ENCODE measurements at regions not wholly inside any gene's neighbourhood (a gene's known extent, or its start where the extent isn't known, plus 50 kb on each side); places are given as distances from the start of the nearest gene placed in this dataset.

GRCh38 chr10:121185816-121186455 lies 334.8 kb downstream of the WDR11 start:
- no peak for DNase-seq

DNA sequence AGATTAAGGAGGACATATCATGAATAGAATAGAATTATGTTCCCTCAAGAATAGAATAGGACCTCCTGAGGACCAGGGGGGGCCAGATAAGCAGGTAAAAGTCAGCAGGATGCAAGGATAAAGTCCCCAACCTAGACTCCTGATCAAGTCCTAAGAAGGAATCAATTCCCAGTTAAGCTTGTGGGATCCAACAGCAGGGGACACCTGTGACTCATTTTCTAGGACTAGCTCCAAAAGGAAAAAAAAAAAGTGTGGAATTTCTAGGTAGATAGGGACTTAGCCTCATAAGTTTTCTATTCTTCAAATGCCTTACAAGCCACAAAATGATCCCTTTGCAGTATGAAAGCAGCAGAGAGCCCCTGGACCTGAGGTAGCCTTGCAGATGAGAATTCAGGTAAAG lies 336.2 kb downstream of the WDR11 start:
- DNase-seq = no peak

- DNase-seq = no peak
Measured at GRCh38 chr10:121188005-121188404, 336.8 kb downstream of the WDR11 start.

DNA sequence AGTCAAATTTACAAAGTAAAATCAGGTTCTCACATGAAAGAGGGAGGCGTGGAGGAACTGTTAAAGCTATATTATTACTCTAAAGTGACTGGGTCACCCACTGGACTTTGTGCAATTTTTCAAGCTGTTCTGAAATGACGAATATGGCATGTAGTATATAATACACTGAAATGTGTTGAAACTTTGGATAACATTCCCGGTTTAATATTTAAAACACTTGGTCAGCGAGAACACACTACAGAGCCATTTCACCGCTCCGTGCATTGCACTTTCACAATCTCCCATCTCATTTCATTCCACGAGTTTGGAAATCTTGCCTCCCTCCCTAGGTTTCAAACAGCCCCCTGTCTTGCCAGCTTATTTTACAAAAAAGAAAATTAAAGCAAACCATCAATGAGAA lies 337.9 kb downstream of the WDR11 start:
- DNase-seq = no peak

DNA sequence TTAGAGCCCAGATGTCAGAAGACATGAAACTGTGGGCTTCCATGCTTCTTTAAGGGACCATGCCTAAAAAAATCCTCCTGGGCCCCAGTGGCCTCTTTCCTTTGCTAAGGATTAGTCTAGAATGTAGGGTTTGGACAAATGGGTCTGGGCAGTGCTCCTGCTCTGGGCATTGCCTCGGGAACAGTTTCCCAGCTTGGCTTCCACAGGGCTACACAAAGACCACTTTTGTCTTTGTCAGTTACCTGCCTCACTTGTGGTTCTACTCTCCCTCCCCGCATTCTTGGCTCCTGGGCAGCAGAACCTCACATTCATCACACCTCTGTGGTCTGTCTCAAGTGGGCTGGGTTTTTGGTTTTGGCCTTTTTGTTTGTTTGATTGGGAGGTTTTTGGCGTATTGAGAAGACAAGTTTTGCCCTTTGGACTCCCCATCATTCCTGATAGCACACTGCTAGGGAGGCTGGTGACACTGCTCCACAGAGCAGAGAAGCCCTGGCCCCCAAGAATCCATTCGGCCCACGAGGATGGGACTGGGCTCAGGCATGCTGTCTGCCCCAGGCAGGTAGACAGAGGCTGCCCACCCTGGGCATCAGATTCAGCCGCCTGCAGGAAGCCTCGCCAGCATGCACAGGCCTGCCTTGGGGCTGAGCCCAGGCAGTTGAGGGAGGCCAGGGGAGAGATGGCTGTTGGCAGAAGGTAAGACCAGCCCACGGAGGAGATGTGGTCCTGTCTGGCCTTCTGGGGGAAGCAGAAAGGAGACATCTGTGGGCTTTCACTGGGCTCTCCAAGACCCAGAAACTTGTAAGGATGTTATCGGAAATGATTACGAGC lies 343.7 kb downstream of the WDR11 start:
- DNase-seq = no peak

GRCh38 chr10:121195524-121195910 lies 344.4 kb downstream of the WDR11 start:
- DNase-seq = no peak

DNA sequence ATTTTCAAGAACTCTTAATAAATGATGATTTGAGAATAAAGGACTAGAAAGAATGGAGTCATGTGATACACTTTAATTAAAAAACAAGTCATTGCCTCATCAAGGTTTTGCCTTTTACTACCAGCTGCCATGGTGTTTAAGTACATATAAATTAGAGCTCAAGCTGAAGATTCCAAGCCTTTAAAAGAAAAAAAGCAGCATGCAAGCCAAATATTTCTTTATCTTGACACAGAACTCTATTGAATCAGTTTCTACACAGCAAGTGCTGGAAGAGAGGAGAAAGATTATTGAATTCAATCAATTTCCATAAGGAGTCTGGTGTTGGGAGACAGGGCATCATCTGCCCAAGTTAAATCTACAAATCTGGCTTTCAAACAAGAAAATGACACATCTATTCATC lies 347.9 kb downstream of the WDR11 start:
- DNase-seq = no peak

DNA sequence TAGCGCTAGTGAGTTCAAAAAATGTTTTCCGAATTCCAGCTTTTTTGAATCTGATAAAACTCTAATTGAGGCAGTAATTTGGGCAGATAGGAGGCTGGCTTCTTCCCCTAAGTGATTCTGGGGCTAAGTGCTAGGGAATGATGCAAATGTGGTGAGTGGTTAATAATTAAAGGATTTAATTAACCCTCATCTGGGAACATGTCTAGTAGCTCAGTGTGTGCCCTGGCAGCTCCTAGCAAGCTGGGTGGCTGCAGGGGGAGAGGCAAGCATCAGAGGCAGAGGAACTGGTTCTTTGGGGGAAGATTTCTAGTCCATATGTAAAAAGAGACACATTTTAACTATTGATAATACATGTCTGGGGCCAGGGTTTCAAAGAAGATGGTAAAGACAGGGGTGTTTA lies 354.5 kb downstream of the WDR11 start:
- no peak for DNase-seq

DNA sequence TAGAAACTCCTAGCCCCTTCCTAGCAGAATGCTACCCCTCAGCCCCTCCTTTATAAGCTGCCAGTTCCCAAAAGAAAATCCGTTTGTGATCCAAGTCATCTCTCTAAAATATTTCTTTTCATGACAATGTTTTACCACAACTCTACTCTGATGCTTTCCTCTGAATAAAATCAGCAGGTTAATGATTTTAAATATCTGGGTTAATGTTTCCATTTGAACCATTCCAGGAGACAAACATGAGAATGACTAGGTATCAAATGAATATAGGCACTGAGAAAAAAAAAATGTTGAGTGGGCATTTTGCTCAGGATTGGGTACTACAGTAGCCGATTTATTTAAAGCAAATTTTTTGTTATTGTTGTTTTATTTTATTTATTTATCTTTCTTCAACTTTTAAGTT lies 360.3 kb downstream of the WDR11 start:
- no peak for DNase-seq

GRCh38 chr10:121213437-121213836 lies 362.3 kb downstream of the WDR11 start:
- no peak for DNase-seq

- no peak for DNase-seq
Measured at GRCh38 chr10:121216295-121216694, 365.1 kb downstream of the WDR11 start.

- DNase-seq = no peak
Measured at GRCh38 chr10:121216721-121217181, 365.6 kb downstream of the WDR11 start.

DNA sequence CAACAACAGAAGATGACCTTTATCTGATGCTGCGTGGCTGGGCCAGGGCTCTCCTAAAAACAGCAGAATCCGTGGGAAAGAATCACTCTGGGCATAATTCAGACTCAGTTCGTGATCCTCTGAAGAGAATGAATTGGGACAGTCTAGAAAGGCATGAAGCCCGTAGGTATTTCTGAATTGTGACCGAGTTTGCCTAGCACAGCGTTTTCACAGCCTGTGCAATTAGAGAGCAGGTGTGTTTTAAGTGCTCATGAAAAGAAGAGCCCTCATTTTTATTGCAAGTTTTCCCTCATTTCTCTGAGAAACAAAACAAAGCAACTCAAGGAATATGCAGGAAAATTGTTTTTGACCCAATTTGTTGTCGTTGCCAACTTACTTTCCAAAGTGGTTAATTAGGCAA lies 366.2 kb downstream of the WDR11 start:
- DNase-seq = no peak

- DNase-seq = no peak
Measured at GRCh38 chr10:121221072-121221471, 369.9 kb downstream of the WDR11 start.

DNA sequence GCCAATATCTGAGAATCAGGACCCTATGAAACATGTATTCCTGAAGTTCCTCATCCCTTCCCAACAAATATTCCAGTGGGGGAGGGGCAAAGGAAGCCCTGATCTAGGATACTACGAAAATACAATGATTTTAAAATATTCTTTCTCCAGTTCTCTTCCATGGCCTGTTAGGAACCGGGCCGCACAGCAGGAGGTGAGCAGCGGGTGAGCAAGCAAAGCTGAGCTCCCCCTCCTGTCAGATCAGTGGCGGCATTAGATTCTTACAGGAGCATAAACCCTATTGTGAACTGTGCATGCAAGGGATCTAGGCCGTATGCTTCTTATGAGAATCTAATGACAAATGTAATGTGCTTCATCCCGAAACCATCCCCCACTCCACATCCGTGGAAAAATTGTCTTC lies 370.8 kb downstream of the WDR11 start:
- no peak for DNase-seq

DNA sequence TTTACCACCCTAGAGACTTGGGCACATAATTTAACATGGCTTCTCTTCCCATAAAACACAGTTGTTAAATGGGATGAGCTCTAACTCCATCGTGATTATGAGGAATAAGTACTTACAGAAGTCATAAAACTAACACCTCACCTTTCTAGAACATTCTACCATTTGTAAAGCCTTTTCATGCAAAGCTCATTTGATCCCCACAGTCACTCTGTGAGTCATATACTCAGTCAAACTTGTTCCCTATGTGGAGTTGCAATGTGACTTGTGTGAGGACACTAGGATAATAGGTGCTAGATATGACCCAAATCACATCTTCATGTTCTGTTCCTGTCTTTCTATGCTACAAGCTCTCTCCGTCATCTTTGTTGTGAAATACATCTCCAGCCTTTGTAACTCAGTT lies 371.7 kb downstream of the WDR11 start:
- DNase-seq = no peak

DNA sequence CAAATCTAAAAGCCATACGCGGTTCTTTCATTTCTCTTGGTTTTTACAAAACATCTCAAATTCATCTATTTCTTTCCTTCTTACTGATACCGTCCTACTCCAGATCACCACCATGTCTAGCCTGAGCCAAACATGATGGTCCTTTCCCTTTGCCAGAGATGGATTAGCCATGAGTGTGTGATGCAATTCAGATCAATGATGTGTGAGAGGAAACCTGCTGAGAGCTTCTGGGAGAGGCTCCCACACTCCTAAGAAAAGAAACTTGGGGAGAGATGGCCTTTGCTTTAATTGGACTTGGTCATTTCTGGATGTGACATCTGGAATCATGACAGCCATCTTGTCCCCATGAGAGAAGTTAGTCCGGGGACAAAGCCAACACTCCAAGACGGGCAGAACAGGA lies 367.2 kb downstream of the FGFR2 start:
- no peak for DNase-seq

GRCh38 chr10:121232494-121232893 lies 365.8 kb downstream of the FGFR2 start:
- no peak for DNase-seq

GRCh38 chr10:121235692-121236091 lies 362.6 kb downstream of the FGFR2 start:
- DNase-seq = no peak

GRCh38 chr10:121236621-121237020 lies 361.6 kb downstream of the FGFR2 start:
- DNase-seq = no peak

- DNase-seq = no peak
Measured at GRCh38 chr10:121237718-121238117, 360.5 kb downstream of the FGFR2 start.

- DNase-seq = no peak
Measured at GRCh38 chr10:121240011-121240410, 358.2 kb downstream of the FGFR2 start.

GRCh38 chr10:121240556-121240955 lies 357.7 kb downstream of the FGFR2 start:
- DNase-seq = no peak

DNA sequence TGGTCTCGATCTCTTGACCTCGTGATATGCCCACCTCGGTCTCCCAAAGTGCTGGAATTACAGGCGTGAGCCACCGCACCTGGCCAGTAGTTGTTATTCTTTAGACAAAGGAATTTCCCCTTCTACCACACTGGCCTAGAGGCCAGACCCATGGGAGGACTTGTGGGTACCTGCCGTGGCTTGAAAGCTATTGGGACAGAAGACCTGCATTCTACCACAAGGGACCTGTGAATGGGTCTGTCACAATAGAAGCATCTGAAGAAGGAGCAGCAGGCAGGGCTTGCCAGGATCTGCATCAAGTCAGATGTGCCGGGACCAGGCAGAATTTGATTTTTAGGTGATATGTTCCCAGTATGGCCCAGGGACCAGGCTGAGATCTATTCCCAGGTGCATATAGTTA lies 356.9 kb downstream of the FGFR2 start:
- DNase-seq = no peak

Measured in CD4-positive, alpha-beta T cell treated with Interleukin-6 for 4 hours (primary cell).